ENCODE measurements at regions not wholly inside any gene's neighbourhood (a gene's known extent, or its start where the extent isn't known, plus 50 kb on each side); places are given as distances from the start of the nearest gene placed in this dataset.

- TF ChIP-seq CTCF (IDR thresholded peaks at IDR 0.05; ENCODE audit: low read depth, low read length) (no peak), EZH2phosphoT487 (IDR thresholded peaks at IDR 0.05; ENCODE audit: low read depth) (no peak)
These were observed 104.5 kb downstream of the URB2 start for GRCh38 chr1:229730573-229730972.

Measured in OCI-LY3 (cell line).